Fibroblast of mammary gland (primary cell): ENCODE measurements at regions not wholly inside any gene's neighbourhood (a gene's known extent, or its start where the extent isn't known, plus 50 kb on each side); places are given as distances from the start of the nearest gene placed in this dataset.
"Not testable (repeated sequence)": the region's sequence is repeated elsewhere in the genome, so short reads cannot be mapped to it uniquely, and the experiment has no call there.

Experiments
- DNase-seq: peaks from one replicate; pipeline ENCODE4 v3.0.0-alpha.2; 2010; ENCODE audit warnings: low read depth
- H3K4me3 ChIP-seq: 2 replicates; pipeline ENCODE4 v1.5.1; 2011; ENCODE audit warnings: low read depth, mild to moderate bottlenecking, low read length, moderate library complexity; ENCODE audit not compliant: control insufficient read depth
- TF ChIP-seq, protein P1 (sequence below): conservative IDR thresholded peaks from 2 replicates; pipeline ENCODE4 v1.5.1; 2011; ENCODE audit warnings: low read depth, low read length, inconsistent platforms; ENCODE audit not compliant: control insufficient read depth, insufficient read depth

DNA sequence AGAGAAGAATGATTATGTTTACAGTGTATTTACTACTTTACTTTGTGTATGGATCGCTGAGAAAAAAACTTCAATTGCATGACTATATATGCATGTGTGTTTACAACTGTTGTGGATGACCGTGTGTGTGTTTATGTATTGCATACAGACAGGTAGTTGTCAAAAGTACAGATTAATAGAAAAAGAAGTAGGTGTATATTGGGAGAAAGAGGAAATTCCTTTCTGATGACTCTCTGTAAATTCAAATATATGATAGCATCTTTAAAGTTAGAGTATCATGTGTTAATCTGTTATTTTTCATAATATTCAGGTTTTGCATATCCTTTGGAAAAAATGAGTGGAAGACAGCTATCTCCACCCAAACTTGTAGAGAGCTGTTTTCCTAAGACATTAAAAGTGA lies 160.4 kb upstream of the AGR3 start:
- H3K4me3 ChIP-seq, result no peak overlapping the region
- DNase-seq, result no peak
- TF ChIP-seq, protein P1, sequence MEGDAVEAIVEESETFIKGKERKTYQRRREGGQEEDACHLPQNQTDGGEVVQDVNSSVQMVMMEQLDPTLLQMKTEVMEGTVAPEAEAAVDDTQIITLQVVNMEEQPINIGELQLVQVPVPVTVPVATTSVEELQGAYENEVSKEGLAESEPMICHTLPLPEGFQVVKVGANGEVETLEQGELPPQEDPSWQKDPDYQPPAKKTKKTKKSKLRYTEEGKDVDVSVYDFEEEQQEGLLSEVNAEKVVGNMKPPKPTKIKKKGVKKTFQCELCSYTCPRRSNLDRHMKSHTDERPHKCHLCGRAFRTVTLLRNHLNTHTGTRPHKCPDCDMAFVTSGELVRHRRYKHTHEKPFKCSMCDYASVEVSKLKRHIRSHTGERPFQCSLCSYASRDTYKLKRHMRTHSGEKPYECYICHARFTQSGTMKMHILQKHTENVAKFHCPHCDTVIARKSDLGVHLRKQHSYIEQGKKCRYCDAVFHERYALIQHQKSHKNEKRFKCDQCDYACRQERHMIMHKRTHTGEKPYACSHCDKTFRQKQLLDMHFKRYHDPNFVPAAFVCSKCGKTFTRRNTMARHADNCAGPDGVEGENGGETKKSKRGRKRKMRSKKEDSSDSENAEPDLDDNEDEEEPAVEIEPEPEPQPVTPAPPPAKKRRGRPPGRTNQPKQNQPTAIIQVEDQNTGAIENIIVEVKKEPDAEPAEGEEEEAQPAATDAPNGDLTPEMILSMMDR, result no peak

DNA sequence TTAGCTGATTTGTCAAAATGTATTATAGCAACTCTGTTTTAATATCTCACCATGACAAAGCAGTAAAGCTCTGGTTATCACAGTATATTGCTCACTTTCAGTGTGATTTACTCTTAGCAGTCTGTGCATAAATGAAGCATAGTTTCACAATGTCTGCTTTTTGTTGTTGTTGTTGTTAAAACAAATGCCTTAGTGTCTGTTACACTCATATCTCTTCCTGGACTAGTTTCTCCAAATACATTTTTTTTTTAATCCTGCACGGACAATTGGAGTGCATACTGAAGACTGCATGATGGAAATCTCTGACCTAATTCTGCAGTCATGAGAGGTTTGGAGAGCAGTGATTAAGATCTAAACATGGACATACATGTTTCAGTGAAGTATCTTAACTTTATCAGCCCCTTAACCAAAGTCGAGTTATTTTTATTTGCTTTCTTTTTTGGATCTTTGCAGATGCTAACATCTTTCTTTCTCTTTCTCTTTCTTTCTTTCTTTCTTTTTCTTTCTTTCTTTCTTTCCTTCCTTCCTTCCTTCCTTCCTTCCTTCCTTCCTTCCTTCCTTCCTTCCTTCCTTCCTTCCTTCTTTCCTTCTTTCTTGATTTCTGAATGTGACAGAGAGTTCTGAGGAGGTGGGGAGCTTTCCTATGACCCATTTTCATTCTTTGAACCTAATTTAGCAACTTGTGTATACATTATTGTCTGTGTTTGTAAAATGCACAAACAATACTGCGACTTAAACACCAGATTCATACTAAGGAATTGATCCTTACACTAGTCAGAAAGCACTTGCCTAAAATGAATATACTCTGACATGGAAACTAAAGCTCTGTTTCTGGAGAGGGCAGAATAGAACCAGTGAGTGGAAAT lies 161.5 kb upstream of the AGR3 start:
- TF ChIP-seq, protein P1, result no peak
- peak; percentile 52 for DNase-seq
- H3K4me3 ChIP-seq, result no peak overlapping the region

DNA sequence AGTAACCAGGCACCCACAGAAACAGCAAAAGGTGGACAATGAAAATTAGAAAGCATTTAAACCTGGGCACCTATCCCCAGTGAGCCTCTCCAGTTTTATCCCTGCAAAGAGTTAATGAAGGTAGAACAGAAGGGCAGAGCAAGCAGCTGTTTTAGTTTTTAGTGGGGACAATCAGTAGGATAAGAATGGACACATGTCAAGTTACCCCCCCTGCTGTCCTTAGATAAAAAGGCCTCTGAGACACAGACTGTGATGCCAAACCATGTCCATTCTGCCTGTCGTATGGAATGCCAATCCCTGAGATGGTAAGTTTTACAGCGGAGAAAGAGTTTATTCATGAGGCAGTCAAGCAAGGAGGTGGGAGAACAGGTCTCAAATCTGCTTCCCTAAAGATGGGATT lies 162.6 kb upstream of the AGR3 start:
- no peak for DNase-seq
- no peak overlapping the region for H3K4me3 ChIP-seq
- TF ChIP-seq, protein P1, result no peak

DNA sequence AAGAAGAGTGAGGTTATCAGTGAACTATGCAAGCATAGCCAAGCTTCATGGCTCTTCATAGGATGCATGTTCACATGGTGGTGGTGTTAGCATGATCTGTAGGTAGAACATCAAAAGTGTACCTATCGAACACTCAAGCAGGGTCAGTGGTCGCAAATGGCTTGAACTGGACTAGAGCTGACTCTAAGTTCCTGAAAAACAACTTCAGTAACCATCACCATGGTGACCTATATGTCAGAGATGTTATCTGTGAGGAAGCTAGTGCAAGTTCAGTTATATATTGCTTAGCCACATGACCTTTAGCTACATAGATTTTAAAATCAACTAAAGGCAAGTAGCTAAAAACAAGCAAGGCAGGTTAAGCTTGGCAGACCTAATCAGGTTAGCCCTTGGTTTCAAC lies 163.1 kb upstream of the AGR3 start:
- TF ChIP-seq, protein P1, result no peak
- no peak for DNase-seq
- H3K4me3 ChIP-seq, result no peak overlapping the region

DNA sequence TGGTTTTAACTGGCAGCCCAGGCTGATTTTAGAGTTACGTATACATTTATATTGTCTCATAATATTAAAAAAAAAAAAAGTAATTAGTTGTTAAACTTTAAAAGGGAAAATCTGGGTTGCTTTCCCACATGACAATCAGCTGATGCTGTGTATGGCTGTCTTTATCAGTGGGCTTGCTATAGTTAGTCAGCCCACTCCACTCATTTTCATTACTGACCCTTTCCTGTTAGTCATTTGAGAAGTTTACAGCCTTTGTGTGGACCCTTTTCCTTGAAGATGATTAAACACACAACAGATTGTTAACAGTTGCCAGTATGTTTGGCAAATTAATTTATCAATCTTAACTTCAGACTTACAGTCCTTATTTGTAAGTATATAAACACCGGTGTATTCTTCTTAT lies 164.5 kb upstream of the AGR3 start:
- no peak overlapping the region for H3K4me3 ChIP-seq
- DNase-seq, result no peak
- TF ChIP-seq, protein P1, result no peak

DNA sequence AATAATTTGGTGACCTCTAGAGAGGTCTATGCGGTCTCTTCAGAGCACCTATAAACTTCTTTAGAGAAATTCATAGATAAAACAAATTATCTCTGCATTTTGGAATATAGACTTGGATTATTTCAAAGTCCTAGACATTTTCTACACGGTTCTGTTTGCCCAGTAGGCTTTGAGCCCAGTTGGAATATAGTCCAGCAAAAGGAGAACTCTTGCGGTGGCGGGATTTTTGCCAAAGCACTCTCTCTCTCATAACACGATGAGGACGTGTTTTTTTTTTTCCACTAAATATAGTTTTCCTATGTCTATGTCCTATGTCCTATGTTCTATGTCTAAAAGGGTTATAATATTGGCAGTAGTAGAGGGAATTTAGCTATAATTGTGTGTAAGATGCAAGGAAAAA lies 164.9 kb upstream of the AGR3 start:
- DNase-seq, result peak; percentile 48
- TF ChIP-seq, protein P1, result no peak
- no peak overlapping the region for H3K4me3 ChIP-seq

DNA sequence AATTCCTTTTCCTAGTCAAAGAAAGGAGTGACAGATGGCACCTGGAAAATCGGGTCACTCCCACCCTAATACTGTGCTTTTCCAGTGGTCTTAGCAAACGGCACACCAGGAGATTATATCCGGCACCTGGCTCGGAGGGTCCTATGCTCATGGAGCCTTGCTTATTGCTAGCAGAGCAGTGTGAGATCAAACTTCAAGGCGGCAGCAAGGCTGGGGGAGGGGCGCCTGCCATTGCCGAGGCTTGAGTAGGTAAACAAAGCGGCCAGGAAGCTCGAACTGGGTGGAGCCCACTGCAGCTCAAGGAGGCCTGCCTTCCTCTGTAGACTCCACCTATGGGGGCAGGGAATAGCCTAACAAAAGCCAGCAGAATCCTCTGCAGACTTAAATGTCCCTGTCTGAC lies 171.4 kb upstream of the AGR3 start:
- H3K4me3 ChIP-seq, result not testable (repeated sequence)

More for the DNA sequence above, 171.4 kb upstream of the AGR3 start:
- DNase-seq, result not testable (repeated sequence)
